ENCODE measurements at regions not wholly inside any gene's neighbourhood (a gene's known extent, or its start where the extent isn't known, plus 50 kb on each side); places are given as distances from the start of the nearest gene placed in this dataset.

DNA sequence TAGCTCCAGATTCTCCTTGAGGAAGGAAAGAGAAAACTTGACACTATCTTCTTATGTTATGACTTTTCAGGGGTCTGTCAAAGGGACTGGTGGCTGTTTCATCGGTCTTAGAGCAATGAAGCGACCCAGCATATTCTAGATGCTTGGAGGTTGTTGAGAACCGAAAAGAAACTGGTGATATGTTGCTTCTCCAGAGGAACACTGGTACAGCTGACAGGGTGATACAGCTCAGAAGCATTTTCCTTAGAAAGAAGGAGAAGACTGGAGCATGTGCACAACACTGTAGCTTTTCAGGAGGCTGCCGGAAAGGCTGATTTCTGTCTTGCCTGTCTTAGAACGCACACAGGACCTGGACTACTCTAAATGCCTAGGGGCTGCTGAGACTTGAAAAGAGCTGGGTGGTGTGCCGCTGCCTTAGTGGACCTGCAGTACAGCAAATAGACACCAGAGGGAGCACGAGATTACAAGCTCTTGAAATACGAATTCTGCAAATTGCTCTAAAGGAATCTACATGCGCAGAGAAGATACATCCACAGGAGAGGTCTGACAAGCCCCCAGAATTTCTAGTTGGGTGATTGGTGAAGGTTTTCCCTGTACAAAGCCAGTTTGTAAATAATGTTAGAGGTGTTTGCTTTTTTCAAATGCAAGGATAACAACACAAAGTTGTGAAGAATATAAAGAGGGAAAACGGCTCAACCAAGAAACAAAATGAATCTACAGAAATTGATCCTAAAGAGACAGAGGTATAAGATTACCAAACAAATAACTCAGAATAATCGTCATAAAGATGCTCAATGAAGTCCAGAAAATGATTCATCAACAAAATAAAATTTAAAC, 223.1 kb upstream of the DMD start:
- TF ChIP-seq, protein P1, sequence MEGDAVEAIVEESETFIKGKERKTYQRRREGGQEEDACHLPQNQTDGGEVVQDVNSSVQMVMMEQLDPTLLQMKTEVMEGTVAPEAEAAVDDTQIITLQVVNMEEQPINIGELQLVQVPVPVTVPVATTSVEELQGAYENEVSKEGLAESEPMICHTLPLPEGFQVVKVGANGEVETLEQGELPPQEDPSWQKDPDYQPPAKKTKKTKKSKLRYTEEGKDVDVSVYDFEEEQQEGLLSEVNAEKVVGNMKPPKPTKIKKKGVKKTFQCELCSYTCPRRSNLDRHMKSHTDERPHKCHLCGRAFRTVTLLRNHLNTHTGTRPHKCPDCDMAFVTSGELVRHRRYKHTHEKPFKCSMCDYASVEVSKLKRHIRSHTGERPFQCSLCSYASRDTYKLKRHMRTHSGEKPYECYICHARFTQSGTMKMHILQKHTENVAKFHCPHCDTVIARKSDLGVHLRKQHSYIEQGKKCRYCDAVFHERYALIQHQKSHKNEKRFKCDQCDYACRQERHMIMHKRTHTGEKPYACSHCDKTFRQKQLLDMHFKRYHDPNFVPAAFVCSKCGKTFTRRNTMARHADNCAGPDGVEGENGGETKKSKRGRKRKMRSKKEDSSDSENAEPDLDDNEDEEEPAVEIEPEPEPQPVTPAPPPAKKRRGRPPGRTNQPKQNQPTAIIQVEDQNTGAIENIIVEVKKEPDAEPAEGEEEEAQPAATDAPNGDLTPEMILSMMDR (IDR thresholded peaks at IDR 0.05), result peak; percentile 44 to 70 (median 60)
- TF ChIP-seq POLR2A (IDR thresholded peaks at IDR 0.05), result no peak
